ENCODE measurements at regions not wholly inside any gene's neighbourhood (a gene's known extent, or its start where the extent isn't known, plus 50 kb on each side); places are given as distances from the start of the nearest gene placed in this dataset.

GRCh38 chr13:56888455-56888854 is 252.3 kb upstream of the PRR20A start:
- TF ChIP-seq CTCF (IDR thresholded peaks at IDR 0.05), result no peak
- TF ChIP-seq POLR2A (IDR thresholded peaks at IDR 0.05), result no peak
